Suprapubic skin (tissue), 4 donors: ENCODE measurements at regions not wholly inside any gene's neighbourhood (a gene's known extent, or its start where the extent isn't known, plus 50 kb on each side); places are given as distances from the start of the nearest gene placed in this dataset.

Experiments
- EP300 ChIP-seq: sonication (generic); formaldehyde crosslinking; IDR thresholded peaks from one replicate; pipeline ENCODE4 v1.6.1; 2017; ENCODE audit warnings: antibody characterized with exemption
- POLR2A ChIP-seq, 2 donors: fragments of 450-650 bp; IDR thresholded peaks; one replicate each; pipeline ENCODE4 v1.6.1; 2017; ENCODE audit warnings: antibody characterized with exemption in 2 of 2, mild to moderate bottlenecking in 2 of 2, moderate library complexity in 2 of 2
- POLR2AphosphoS5 ChIP-seq, 3 donors: sonication (generic); formaldehyde crosslinking; IDR thresholded peaks; one replicate each; pipeline ENCODE4 v1.6.1; 2017; ENCODE audit warnings: antibody characterized with exemption in 3 of 3
- TF ChIP-seq, protein P1 (sequence below), 2 donors: fragments of 200-600 bp in 1 of 2; fragments of 450-650 bp in 1 of 2; sonication (generic) in 1 of 2; IDR thresholded peaks; one replicate each; pipeline ENCODE4 v1.5.1; 2016 to 2019; ENCODE audit warnings: antibody characterized with exemption in 2 of 2, mild to moderate bottlenecking in 1 of 2, moderate library complexity in 1 of 2

GRCh38 chr22:10727393-10727792, 4800.6 kb upstream of the OR11H1 start:
- no peak for TF ChIP-seq POLR2AphosphoS5 (IDR thresholded peaks at IDR 0.05)
- TF ChIP-seq, protein P1, sequence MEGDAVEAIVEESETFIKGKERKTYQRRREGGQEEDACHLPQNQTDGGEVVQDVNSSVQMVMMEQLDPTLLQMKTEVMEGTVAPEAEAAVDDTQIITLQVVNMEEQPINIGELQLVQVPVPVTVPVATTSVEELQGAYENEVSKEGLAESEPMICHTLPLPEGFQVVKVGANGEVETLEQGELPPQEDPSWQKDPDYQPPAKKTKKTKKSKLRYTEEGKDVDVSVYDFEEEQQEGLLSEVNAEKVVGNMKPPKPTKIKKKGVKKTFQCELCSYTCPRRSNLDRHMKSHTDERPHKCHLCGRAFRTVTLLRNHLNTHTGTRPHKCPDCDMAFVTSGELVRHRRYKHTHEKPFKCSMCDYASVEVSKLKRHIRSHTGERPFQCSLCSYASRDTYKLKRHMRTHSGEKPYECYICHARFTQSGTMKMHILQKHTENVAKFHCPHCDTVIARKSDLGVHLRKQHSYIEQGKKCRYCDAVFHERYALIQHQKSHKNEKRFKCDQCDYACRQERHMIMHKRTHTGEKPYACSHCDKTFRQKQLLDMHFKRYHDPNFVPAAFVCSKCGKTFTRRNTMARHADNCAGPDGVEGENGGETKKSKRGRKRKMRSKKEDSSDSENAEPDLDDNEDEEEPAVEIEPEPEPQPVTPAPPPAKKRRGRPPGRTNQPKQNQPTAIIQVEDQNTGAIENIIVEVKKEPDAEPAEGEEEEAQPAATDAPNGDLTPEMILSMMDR (IDR thresholded peaks at IDR 0.05) = no peak
- TF ChIP-seq POLR2A (IDR thresholded peaks at IDR 0.05) = no peak
- no peak for TF ChIP-seq EP300
